ENCODE measurements at regions not wholly inside any gene's neighbourhood (a gene's known extent, or its start where the extent isn't known, plus 50 kb on each side); places are given as distances from the start of the nearest gene placed in this dataset.

DNA sequence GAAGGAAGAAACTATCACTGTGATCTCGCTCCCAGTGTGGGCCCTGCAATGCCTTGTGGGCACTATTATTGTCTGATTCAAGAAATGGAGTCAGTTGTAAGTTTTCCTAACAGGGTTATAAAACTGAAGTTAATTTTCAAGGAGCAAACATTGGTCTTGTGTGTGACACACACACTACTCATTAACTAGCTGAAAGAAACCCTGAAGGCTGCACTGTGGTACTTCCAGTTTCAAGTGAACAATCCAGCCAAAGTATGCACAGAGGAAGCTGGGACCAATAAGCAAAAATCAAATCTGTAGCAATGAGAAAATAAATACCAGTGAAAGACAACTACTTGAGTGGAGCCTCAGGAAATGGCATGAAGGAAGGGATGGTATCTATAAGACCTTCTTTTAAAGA lies 506.6 kb upstream of the POT1 start:
- Histone ChIP-seq H3K27me3 (ENCODE audit: control insufficient read depth, insufficient read depth, low read length) (no peaks in the 10 kb centered on the region), H3K36me3 (ENCODE audit: control insufficient read depth, insufficient read depth, low read length) (no peaks in the 10 kb centered on the region), H3K4me3 (ENCODE audit: low read depth, low read length) (no peak overlapping the region)
- TF ChIP-seq, protein P1, sequence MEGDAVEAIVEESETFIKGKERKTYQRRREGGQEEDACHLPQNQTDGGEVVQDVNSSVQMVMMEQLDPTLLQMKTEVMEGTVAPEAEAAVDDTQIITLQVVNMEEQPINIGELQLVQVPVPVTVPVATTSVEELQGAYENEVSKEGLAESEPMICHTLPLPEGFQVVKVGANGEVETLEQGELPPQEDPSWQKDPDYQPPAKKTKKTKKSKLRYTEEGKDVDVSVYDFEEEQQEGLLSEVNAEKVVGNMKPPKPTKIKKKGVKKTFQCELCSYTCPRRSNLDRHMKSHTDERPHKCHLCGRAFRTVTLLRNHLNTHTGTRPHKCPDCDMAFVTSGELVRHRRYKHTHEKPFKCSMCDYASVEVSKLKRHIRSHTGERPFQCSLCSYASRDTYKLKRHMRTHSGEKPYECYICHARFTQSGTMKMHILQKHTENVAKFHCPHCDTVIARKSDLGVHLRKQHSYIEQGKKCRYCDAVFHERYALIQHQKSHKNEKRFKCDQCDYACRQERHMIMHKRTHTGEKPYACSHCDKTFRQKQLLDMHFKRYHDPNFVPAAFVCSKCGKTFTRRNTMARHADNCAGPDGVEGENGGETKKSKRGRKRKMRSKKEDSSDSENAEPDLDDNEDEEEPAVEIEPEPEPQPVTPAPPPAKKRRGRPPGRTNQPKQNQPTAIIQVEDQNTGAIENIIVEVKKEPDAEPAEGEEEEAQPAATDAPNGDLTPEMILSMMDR (IDR thresholded peaks at IDR 0.05; ENCODE audit: insufficient read depth, low read depth, low read length), result no peak
- POLR2A ChIA-PET, result no interaction called here
- CTCF ChIA-PET, result interaction anchor here (1.6 kb wide), 1 partner anchor 9 kb away, joined by 3 read pairs; no protein-coding TSS in a partner anchor
- no peak for DNase-seq (ENCODE audit: low read depth)

- TF ChIP-seq, protein P1 (IDR thresholded peaks at IDR 0.05; ENCODE audit: insufficient read depth, low read depth, low read length), result no peak
Observed at GRCh38 chr7:125431349-125431748, 501.7 kb upstream of the POT1 start.

DNA sequence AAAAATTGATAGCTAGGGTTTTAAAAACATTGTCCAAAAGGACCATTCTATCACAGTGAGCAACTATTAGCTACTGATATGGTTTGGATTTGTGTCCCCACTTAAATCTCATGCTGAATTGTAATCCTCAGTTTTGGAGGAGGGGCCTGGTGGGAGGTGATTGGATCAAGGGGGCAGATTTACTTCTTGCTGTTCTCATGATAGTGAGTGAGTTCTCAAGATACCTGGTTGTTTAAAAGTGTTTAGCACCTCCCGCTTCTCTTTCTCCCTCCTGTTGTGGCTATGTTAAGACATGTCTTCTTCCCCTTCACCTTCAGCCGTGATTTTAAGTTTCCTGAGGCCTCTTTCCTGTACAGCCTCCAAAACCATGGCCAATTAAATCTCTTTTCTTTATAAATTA lies 500.4 kb upstream of the POT1 start:
- ChIA-PET CTCF (no interaction called here), POLR2A (no interaction called here)
- TF ChIP-seq, protein P1 (IDR thresholded peaks at IDR 0.05; ENCODE audit: insufficient read depth, low read depth, low read length), result no peak

More at GRCh38 chr7:125431349-125431748, 501.7 kb upstream of the POT1 start:
- Histone ChIP-seq H3K4me3 (ENCODE audit: low read depth, low read length) (no peak overlapping the region), H3K36me3 (ENCODE audit: control insufficient read depth, insufficient read depth, low read length) (no peaks in the 10 kb centered on the region), H3K27me3 (ENCODE audit: control insufficient read depth, insufficient read depth, low read length) (no peaks in the 10 kb centered on the region)
- ChIA-PET CTCF (no interaction called here), POLR2A (no interaction called here)
- no peak for DNase-seq (ENCODE audit: low read depth)

DNA sequence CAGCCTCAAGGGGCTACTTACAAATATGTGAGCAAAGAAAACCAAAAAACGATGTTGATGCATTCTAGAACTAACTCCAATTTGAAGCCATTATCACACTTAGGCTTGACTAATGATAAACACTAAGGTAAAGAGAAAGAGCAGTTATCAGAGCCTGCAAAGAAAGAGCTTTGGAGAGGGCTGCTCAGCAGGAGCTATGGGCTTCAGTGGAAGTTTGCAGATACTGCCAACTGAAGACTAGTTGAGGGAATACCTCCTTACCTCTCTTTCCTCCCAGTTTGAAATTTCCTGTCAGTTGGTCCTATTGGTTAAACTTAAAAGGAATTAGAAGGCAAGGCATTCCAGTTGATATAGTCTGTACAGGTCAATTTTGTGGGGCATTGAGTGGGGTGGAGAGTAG lies 498.1 kb upstream of the POT1 start:
- DNase-seq (ENCODE audit: low read depth), result no peak
- H3K36me3 ChIP-seq (ENCODE audit: control insufficient read depth, insufficient read depth, low read length), result no peaks in the 10 kb centered on the region
- TF ChIP-seq, protein P1 (IDR thresholded peaks at IDR 0.05; ENCODE audit: insufficient read depth, low read depth, low read length), result no peak
- no peak overlapping the region for H3K4me3 ChIP-seq (ENCODE audit: low read depth, low read length)
- CTCF ChIA-PET, result interaction anchor here (1.0 kb wide), 1 partner anchor 8 kb away, joined by 3 read pairs; no protein-coding TSS in a partner anchor
- no peaks in the 10 kb centered on the region for H3K27me3 ChIP-seq (ENCODE audit: control insufficient read depth, insufficient read depth, low read length)
- POLR2A ChIA-PET, result no interaction called here

More for the DNA sequence above, 500.4 kb upstream of the POT1 start:
- Histone ChIP-seq H3K4me3 (ENCODE audit: low read depth, low read length) (no peak overlapping the region), H3K36me3 (ENCODE audit: control insufficient read depth, insufficient read depth, low read length) (no peaks in the 10 kb centered on the region), H3K27me3 (ENCODE audit: control insufficient read depth, insufficient read depth, low read length) (no peaks in the 10 kb centered on the region)
- no peak for DNase-seq (ENCODE audit: low read depth)

GRCh38 chr7:125425506-125425905 lies 495.9 kb upstream of the POT1 start:
- Histone ChIP-seq H3K36me3 (ENCODE audit: control insufficient read depth, insufficient read depth, low read length) (no peaks in the 10 kb centered on the region), H3K4me3 (ENCODE audit: low read depth, low read length) (no peak overlapping the region), H3K27me3 (ENCODE audit: control insufficient read depth, insufficient read depth, low read length) (no peaks in the 10 kb centered on the region)
- ChIA-PET POLR2A (no interaction called here), CTCF (no interaction called here)
- no peak for DNase-seq (ENCODE audit: low read depth)
- TF ChIP-seq, protein P1 (IDR thresholded peaks at IDR 0.05; ENCODE audit: insufficient read depth, low read depth, low read length), result no peak
